ENCODE measurements at regions not wholly inside any gene's neighbourhood (a gene's known extent, or its start where the extent isn't known, plus 50 kb on each side); places are given as distances from the start of the nearest gene placed in this dataset.

- no peak for TF ChIP-seq CTCF (IDR thresholded peaks at IDR 0.05)
- TF ChIP-seq ELK1 (IDR thresholded peaks at IDR 0.05; ENCODE audit: low read depth, low read length), result no peak
- TF ChIP-seq TP53 (CRISPR knock-in tag; IDR thresholded peaks at IDR 0.05), result no peak
- no peak for TF ChIP-seq USF2 (IDR thresholded peaks at IDR 0.05)
- TF ChIP-seq CBX8 (IDR thresholded peaks at IDR 0.05), result no peak
- TF ChIP-seq SMC3 (IDR thresholded peaks at IDR 0.05), result no peak
- TF ChIP-seq CHD2 (IDR thresholded peaks at IDR 0.05; ENCODE audit: low read length, partially characterized antibody), result no peak
- no peak for TF ChIP-seq REST (IDR thresholded peaks at IDR 0.05)
- TF ChIP-seq ZFP36 (IDR thresholded peaks at IDR 0.05; ENCODE audit: borderline replicate concordance, partially characterized antibody), result no peak
- TF ChIP-seq, protein P1, sequence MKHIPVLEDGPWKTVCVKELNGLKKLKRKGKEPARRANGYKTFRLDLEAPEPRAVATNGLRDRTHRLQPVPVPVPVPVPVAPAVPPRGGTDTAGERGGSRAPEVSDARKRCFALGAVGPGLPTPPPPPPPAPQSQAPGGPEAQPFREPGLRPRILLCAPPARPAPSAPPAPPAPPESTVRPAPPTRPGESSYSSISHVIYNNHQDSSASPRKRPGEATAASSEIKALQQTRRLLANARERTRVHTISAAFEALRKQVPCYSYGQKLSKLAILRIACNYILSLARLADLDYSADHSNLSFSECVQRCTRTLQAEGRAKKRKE (CRISPR knock-in tag; IDR thresholded peaks at IDR 0.05; ENCODE audit: low read depth), result no peak
- no peak for TF ChIP-seq NR3C1 (IDR thresholded peaks at IDR 0.05)
- no peak for TF ChIP-seq POLR2A (IDR thresholded peaks at IDR 0.05; ENCODE audit: low read length)
These were observed 463.6 kb upstream of the SOX9 start for GRCh38 chr17:71656964-71657858.
